Bronchial epithelial cell (primary cell): ENCODE measurements at regions not wholly inside any gene's neighbourhood (a gene's known extent, or its start where the extent isn't known, plus 50 kb on each side); places are given as distances from the start of the nearest gene placed in this dataset.

Source experiments
- DNase-seq: peaks from one replicate; pipeline ENCODE4 v3.0.0-alpha.2; 2010; ENCODE audit warnings: low read depth
- FAIRE-seq: peaks from 2 replicates; lab custom pipeline; 2011; peaks lifted over from hg19 to GRCh38; lab: Jason Lieb, UNC
- H3K27me3 ChIP-seq: 2 replicates; pipeline ENCODE4 v1.5.1; 2011; ENCODE audit warnings: low read length; ENCODE audit not compliant: control insufficient read depth, insufficient read depth
- H3K36me3 ChIP-seq: 2 replicates; pipeline ENCODE4 v1.5.1; 2011; ENCODE audit warnings: low read length; ENCODE audit not compliant: control insufficient read depth, insufficient read depth
- H3K4me3 ChIP-seq: 2 replicates; pipeline ENCODE4 v1.5.1; 2011; ENCODE audit warnings: mild to moderate bottlenecking, low read depth, low read length, control low read depth
- TF ChIP-seq, protein P1 (sequence below): IDR thresholded peaks from 2 replicates; pipeline ENCODE4 v1.5.1; 2011; ENCODE audit warnings: mild to moderate bottlenecking, moderate library complexity, low read length, control low read depth, inconsistent platforms; ENCODE audit not compliant: insufficient read depth, severe bottlenecking

- no peaks in the 10 kb centered on the region for H3K27me3 ChIP-seq
- TF ChIP-seq, protein P1, sequence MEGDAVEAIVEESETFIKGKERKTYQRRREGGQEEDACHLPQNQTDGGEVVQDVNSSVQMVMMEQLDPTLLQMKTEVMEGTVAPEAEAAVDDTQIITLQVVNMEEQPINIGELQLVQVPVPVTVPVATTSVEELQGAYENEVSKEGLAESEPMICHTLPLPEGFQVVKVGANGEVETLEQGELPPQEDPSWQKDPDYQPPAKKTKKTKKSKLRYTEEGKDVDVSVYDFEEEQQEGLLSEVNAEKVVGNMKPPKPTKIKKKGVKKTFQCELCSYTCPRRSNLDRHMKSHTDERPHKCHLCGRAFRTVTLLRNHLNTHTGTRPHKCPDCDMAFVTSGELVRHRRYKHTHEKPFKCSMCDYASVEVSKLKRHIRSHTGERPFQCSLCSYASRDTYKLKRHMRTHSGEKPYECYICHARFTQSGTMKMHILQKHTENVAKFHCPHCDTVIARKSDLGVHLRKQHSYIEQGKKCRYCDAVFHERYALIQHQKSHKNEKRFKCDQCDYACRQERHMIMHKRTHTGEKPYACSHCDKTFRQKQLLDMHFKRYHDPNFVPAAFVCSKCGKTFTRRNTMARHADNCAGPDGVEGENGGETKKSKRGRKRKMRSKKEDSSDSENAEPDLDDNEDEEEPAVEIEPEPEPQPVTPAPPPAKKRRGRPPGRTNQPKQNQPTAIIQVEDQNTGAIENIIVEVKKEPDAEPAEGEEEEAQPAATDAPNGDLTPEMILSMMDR = no peak
- no peaks in the 10 kb centered on the region for H3K36me3 ChIP-seq
- peak; percentile 71 for DNase-seq
- no peak for FAIRE-seq
- H3K4me3 ChIP-seq = no peak overlapping the region
Measured at GRCh38 chr4:148740701-148741100, 298.5 kb upstream of the NR3C2 start.

- TF ChIP-seq, protein P1 = no peak
- no peak overlapping the region for H3K4me3 ChIP-seq
- no peak for DNase-seq
- H3K36me3 ChIP-seq = no peaks in the 10 kb centered on the region
- FAIRE-seq = no peak
- no peaks in the 10 kb centered on the region for H3K27me3 ChIP-seq
Measured at GRCh38 chr4:148737061-148737770, 295.0 kb upstream of the NR3C2 start.

- TF ChIP-seq, protein P1 = no peak
- FAIRE-seq (no peak), DNase-seq (peak; percentile 68)
- H3K27me3 ChIP-seq = no peaks in the 10 kb centered on the region
- no peaks in the 10 kb centered on the region for H3K36me3 ChIP-seq
- no peak overlapping the region for H3K4me3 ChIP-seq
Measured at GRCh38 chr4:148735432-148736155, 293.4 kb upstream of the NR3C2 start.

DNA sequence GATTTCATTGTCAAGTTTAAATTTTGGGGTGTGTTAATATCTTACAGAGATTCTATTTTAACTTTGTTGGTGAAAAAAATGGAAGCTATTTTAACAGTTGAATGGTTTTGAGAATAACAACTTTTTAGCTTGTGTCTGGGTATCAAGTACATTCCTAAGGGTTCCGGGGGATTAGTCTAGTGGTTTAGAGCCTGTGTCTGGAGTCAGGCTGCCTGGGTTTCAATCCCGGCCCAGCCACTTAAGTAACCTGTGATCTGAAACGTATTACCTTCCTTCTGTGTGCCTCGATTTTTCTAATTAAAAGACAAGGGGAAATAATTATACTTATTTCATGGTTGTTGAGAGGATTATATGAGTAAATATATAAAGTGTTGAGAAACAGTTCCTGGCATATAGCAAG lies 288.6 kb upstream of the NR3C2 start:
- no peak for FAIRE-seq
- no peak for DNase-seq
- Histone ChIP-seq H3K36me3 (no peaks in the 10 kb centered on the region), H3K4me3 (no peak overlapping the region), H3K27me3 (no peaks in the 10 kb centered on the region)
- TF ChIP-seq, protein P1 = no peak

- TF ChIP-seq, protein P1 = no peak
- Histone ChIP-seq H3K36me3 (no peaks in the 10 kb centered on the region), H3K4me3 (no peak overlapping the region), H3K27me3 (no peaks in the 10 kb centered on the region)
- DNase-seq (no peak), FAIRE-seq (no peak)
Measured at GRCh38 chr4:148730082-148730640, 287.9 kb upstream of the NR3C2 start.
